ENCODE measurements at regions not wholly inside any gene's neighbourhood (a gene's known extent, or its start where the extent isn't known, plus 50 kb on each side); places are given as distances from the start of the nearest gene placed in this dataset.

DNA sequence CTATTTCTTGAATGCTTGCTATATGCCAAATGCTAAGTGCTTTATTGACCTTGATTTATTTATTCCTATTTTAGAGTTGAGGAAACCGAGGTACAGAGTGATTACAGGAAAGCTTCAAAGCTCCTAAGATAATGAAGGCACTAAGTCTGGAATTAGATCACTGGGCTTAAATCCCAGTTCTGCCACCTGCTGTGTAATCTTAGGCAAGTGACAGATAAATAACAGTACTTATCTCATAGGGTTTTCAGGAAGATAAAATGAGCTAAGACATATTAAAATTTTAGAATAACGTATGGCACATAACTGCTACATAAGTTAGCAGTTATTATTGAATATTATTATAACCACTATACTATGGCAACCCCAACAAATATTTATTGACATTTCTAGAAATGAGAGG lies 843.8 kb downstream of the DTWD2 start:
- ChIA-PET CTCF (no interaction called here), POLR2A (no interaction called here)
- ATAC-seq (no peak), DNase-seq (ENCODE audit: low spot score) (no peak)
- Mint-ChIP-seq H3K4me1 (no peaks in the 10 kb centered on the region), H3K27ac (no peak overlapping the region), H3K36me3 (no peaks in the 10 kb centered on the region), H3K27me3 (ENCODE audit: low read depth) (no peaks in the 10 kb centered on the region; the same call in 1 of the 2 replicates), H3K4me3 (no peak overlapping the region), H3K9me3 (no peaks in the 10 kb centered on the region)
- TF ChIP-seq SMAD3 (CRISPR knock-in tag; IDR thresholded peaks at IDR 0.05; ENCODE audit: borderline replicate concordance) (no peak), RORB (CRISPR knock-in tag; IDR thresholded peaks at IDR 0.05) (no peak), NFE2L1 (CRISPR knock-in tag; IDR thresholded peaks at IDR 0.05) (no peak), ZNF317 (CRISPR knock-in tag; IDR thresholded peaks at IDR 0.05; ENCODE audit: borderline replicate concordance, low read depth) (no peak)
- TF ChIP-seq, protein P1, sequence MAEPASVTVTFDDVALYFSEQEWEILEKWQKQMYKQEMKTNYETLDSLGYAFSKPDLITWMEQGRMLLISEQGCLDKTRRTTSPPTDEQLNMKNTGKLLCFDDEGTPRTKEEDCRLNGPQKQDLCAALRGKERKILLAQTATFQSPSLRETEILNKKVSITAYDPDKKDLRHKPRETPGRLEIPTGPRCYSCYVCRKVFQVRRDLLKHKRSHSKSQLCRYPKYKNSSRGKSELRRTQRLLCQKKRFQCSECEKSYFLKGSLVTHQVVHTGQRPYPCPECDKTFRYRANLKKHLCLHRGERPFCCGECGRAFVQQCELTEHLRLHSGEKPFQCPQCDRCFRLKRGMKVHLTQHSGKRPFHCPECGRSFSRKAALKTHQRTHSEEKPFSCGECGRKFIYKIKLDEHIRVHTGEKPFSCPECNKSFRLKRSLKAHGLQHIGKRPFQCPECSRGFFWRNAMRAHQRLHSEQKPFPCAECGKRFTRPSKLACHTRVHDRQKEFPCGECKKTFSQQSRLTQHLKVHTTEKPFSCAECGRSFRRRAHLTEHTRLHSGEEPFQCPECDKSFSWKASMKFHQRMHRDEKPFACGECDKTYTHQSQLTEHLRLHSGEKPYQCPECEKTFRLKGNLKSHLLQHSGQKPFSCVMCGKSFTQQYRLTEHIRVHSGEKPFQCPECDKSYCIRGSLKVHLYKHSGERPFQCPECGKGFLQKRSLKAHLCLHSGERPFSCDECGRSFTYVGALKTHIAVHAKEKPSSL (CRISPR knock-in tag; conservative IDR thresholded peaks at IDR 0.05), result no peak

GRCh38 chr5:118139361-118139760 lies 849.0 kb downstream of the DTWD2 start:
- H3K27ac Mint-ChIP-seq, result no peak overlapping the region
- no peaks in the 10 kb centered on the region for H3K9me3 Mint-ChIP-seq
- H3K4me1 Mint-ChIP-seq, result no peaks in the 10 kb centered on the region
- DNase-seq (ENCODE audit: low spot score), result no peak
- POLR2A ChIA-PET, result no interaction called here
- TF ChIP-seq AR (CRISPR knock-in tag; IDR thresholded peaks at IDR 0.05), result no peak
- TF ChIP-seq ATF1 (CRISPR knock-in tag; IDR thresholded peaks at IDR 0.05), result no peak
- TF ChIP-seq, protein P2, sequence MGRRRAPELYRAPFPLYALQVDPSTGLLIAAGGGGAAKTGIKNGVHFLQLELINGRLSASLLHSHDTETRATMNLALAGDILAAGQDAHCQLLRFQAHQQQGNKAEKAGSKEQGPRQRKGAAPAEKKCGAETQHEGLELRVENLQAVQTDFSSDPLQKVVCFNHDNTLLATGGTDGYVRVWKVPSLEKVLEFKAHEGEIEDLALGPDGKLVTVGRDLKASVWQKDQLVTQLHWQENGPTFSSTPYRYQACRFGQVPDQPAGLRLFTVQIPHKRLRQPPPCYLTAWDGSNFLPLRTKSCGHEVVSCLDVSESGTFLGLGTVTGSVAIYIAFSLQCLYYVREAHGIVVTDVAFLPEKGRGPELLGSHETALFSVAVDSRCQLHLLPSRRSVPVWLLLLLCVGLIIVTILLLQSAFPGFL (CRISPR knock-in tag; IDR thresholded peaks at IDR 0.05; ENCODE audit: borderline replicate concordance), result no peak
- TF ChIP-seq, protein P3, sequence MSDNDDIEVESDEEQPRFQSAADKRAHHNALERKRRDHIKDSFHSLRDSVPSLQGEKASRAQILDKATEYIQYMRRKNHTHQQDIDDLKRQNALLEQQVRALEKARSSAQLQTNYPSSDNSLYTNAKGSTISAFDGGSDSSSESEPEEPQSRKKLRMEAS (CRISPR knock-in tag; IDR thresholded peaks at IDR 0.05), result no peak
- no peaks in the 10 kb centered on the region; the same call in 1 of the 2 replicates for H3K27me3 Mint-ChIP-seq (ENCODE audit: low read depth)
- ATAC-seq, result no peak
- H3K36me3 Mint-ChIP-seq, result no peaks in the 10 kb centered on the region
- CTCF ChIA-PET, result no interaction called here
- no peak overlapping the region for H3K4me3 Mint-ChIP-seq

DNA sequence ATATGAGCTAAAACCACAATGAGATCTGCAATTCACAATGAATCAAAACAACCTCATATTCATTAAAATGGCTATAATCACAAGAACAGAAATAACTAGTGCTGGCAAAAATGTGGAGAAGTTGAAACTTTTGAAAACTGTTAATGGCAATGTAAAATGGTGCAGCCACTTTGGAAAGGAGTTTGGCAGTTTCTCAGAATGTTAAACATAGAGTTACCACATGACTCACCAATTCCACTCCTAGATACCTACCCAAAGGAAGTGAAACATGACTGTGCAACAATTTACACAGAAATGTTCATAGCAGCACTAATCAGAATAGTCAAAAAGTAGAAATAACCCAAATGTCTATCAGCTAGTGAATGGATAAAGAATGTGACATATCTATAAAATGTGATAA lies 862.2 kb downstream of the DTWD2 start:
- H3K27ac Mint-ChIP-seq, result no peak overlapping the region
- no peaks in the 10 kb centered on the region for H3K36me3 Mint-ChIP-seq
- DNase-seq (ENCODE audit: low spot score), result no peak
- peaks cover 9% of the 10 kb centered on the region for H3K4me1 Mint-ChIP-seq
- ATAC-seq, result no peak
- H3K27me3 Mint-ChIP-seq (ENCODE audit: low read depth), result no peaks in the 10 kb centered on the region
- H3K9me3 Mint-ChIP-seq, result no peaks in the 10 kb centered on the region
- ChIA-PET CTCF (no interaction called here), POLR2A (no interaction called here)
- no peak overlapping the region for H3K4me3 Mint-ChIP-seq
- TF ChIP-seq ZNF138 (CRISPR knock-in tag; conservative IDR thresholded peaks at IDR 0.05), result no peak
- TF ChIP-seq TCF7 (CRISPR knock-in tag; IDR thresholded peaks at IDR 0.05; ENCODE audit: low read depth), result no peak
- no peak for TF ChIP-seq SMAD4 (CRISPR knock-in tag; IDR thresholded peaks at IDR 0.05)
- no peak for TF ChIP-seq SMAD3 (CRISPR knock-in tag; IDR thresholded peaks at IDR 0.05; ENCODE audit: borderline replicate concordance)
- TF ChIP-seq ZNF219 (CRISPR knock-in tag; IDR thresholded peaks at IDR 0.05; ENCODE audit: borderline replicate concordance), result no peak
- TF ChIP-seq NFATC4 (CRISPR knock-in tag; IDR thresholded peaks at IDR 0.05), result no peak
- no peak for TF ChIP-seq ZNF232 (CRISPR knock-in tag; IDR thresholded peaks at IDR 0.05)
- TF ChIP-seq, protein P4, sequence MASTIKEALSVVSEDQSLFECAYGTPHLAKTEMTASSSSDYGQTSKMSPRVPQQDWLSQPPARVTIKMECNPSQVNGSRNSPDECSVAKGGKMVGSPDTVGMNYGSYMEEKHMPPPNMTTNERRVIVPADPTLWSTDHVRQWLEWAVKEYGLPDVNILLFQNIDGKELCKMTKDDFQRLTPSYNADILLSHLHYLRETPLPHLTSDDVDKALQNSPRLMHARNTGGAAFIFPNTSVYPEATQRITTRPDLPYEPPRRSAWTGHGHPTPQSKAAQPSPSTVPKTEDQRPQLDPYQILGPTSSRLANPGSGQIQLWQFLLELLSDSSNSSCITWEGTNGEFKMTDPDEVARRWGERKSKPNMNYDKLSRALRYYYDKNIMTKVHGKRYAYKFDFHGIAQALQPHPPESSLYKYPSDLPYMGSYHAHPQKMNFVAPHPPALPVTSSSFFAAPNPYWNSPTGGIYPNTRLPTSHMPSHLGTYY (CRISPR knock-in tag; IDR thresholded peaks at IDR 0.05), result no peak
- TF ChIP-seq GRHL2 (CRISPR knock-in tag; IDR thresholded peaks at IDR 0.05; ENCODE audit: insufficient replicate concordance, severe bottlenecking), result no peak
- TF ChIP-seq ATF1 (CRISPR knock-in tag; IDR thresholded peaks at IDR 0.05), result no peak
- no peak for TF ChIP-seq ATF3 (CRISPR knock-in tag; conservative IDR thresholded peaks at IDR 0.05)
- no peak for TF ChIP-seq TEAD4 (CRISPR knock-in tag; IDR thresholded peaks at IDR 0.05)
- TF ChIP-seq, protein P1 (CRISPR knock-in tag; conservative IDR thresholded peaks at IDR 0.05), result no peak
